ENCODE measurements at regions not wholly inside any gene's neighbourhood (a gene's known extent, or its start where the extent isn't known, plus 50 kb on each side); places are given as distances from the start of the nearest gene placed in this dataset.

DNA sequence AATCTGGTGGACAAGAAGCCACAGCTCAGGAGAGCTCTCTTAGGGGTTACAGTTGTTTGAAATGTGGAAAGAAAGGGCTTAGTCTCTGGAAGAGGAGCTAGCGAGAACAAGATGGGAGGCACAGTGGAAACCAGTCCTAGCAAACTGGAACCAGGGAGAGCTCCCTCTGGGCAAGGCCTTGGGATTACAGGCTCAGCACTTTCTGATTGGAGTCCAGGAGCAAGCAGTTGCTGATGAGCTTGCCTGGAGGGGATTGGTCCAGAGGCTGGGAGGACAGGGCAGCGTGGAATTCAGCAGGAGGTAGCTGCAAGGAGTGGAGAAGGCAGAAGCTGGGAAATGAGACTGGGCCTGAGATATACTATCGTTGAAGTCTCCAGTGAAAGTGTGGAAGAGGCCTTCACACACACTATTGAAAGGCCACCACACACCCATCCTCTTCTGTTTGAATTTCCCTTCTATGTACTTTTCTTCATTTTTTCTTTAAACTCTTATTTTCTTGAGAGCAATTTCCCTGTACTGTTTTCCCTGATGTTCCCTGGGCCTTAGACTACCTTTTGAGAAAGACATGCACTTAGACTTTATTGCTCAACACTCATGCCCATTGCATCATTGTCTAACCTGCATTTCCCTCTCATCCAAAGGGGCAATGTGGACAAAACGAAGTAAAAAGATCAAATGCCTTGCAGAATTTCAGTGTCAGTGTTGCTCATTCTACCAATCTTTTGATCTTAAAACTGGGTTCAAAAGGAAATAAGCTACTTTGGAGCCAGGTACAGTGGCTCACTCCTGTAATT is 57.8 kb upstream of the LANCL2 start:
- Histone ChIP-seq H3K4me1 (ENCODE audit: insufficient read depth) (0 out of 2 replicates have a peak, but pooled peaks cover 3% of the 10 kb centered on the region), H2AFZ (peak overlapping the region; percentile 82; the same call in 1 of the 2 replicates), H3K4me2 (no peak overlapping the region), H3K36me3 (ENCODE audit: insufficient read depth) (no peaks in the 10 kb centered on the region), H3K27me3 (ENCODE audit: insufficient read depth) (no peaks in the 10 kb centered on the region), H4K20me1 (replicated peaks; ENCODE audit: insufficient read depth) (no peaks in the 10 kb centered on the region), H3F3A (replicated peaks; ENCODE audit: low read depth) (no peaks in the 10 kb centered on the region), H3K27ac (ENCODE audit: low read depth) (no peak overlapping the region), H3K9me2 (ENCODE audit: insufficient read depth) (0 out of 2 replicates have a peak, but pooled peaks cover 12% of the 10 kb centered on the region), H3K79me2 (replicated peaks; ENCODE audit: insufficient read depth) (no peaks in the 10 kb centered on the region), H3K4me3 (no peak overlapping the region)
- Mint-ChIP-seq H3K4me1 (peaks cover 15% of the 10 kb centered on the region), H3K36me3 (ENCODE audit: low read depth) (peaks cover 16% of the 10 kb centered on the region), H3K4me3 (no peak overlapping the region), H3K9me3 (peaks cover 27% of the 10 kb centered on the region), H3K27me3 (ENCODE audit: insufficient read depth, low read depth, poor library complexity) (peaks cover 4% of the 10 kb centered on the region), H3K27ac (no peak overlapping the region)
- no peak for TF ChIP-seq POLR2AphosphoS5 (IDR thresholded peaks at IDR 0.05; ENCODE audit: low read depth)
- TF ChIP-seq, protein P1, sequence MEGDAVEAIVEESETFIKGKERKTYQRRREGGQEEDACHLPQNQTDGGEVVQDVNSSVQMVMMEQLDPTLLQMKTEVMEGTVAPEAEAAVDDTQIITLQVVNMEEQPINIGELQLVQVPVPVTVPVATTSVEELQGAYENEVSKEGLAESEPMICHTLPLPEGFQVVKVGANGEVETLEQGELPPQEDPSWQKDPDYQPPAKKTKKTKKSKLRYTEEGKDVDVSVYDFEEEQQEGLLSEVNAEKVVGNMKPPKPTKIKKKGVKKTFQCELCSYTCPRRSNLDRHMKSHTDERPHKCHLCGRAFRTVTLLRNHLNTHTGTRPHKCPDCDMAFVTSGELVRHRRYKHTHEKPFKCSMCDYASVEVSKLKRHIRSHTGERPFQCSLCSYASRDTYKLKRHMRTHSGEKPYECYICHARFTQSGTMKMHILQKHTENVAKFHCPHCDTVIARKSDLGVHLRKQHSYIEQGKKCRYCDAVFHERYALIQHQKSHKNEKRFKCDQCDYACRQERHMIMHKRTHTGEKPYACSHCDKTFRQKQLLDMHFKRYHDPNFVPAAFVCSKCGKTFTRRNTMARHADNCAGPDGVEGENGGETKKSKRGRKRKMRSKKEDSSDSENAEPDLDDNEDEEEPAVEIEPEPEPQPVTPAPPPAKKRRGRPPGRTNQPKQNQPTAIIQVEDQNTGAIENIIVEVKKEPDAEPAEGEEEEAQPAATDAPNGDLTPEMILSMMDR (conservative IDR thresholded peaks at IDR 0.05; ENCODE audit: low read depth in 2 of 2) = peak; percentile 33 to 45
- ATAC-seq (peak; percentile 82), DNase-seq (ENCODE audit: low spot score) (peak; percentile 51)

DNA sequence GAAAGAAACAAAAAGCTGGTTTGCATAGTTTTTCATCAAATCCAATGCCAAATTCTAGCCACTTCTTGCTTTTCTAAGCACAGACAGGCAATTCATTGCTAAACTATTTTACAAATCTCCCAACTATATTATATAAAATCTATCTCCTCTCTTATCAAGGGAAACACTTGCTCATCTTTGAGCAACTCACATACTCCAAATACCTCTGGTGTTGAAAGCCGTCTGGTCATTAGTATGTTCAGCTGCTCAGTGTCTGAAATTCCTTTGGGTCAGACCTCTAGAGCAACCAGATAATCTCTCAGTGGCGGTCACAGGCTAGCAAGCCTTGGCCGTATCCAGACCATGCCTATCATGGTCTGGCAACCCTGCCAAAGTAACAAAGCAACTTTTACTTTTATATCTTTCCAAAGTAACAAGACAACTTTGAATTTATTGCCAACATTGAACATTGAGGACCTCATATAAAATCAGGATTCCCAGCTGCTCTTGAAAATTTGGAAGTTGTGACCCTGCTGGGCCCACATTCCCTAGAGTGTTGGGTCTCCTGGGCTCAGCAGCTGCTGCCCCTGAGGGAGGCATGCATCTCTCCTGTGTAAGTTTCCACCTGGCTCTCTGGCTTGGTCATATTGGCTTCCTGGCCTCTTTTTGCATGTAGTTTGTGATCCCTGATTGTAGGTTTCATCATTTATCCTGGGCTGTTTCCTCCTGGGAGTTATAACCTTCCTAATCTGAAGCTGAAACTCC is 56.8 kb upstream of the LANCL2 start:
- no peak for ATAC-seq
- no peak overlapping the region for H3K27ac ChIP-seq (ENCODE audit: low read depth)
- H3K9me2 ChIP-seq (ENCODE audit: insufficient read depth) = 0 out of 2 replicates have a peak, but pooled peaks cover 15% of the 10 kb centered on the region
- no peaks in the 10 kb centered on the region for H4K20me1 ChIP-seq (replicated peaks; ENCODE audit: insufficient read depth)
- Mint-ChIP-seq H3K36me3 (ENCODE audit: low read depth) (peaks cover 22% of the 10 kb centered on the region), H3K27me3 (ENCODE audit: insufficient read depth, low read depth, poor library complexity) (peaks cover 4% of the 10 kb centered on the region), H3K4me1 (peaks cover 15% of the 10 kb centered on the region), H3K9me3 (peaks cover 37% of the 10 kb centered on the region), H3K4me3 (no peak overlapping the region), H3K27ac (no peak overlapping the region)
- no peak overlapping the region for H3K4me3 ChIP-seq
- H3K4me1 ChIP-seq (ENCODE audit: insufficient read depth) = 0 out of 2 replicates have a peak, but pooled peaks cover 3% of the 10 kb centered on the region
- H3F3A ChIP-seq (replicated peaks; ENCODE audit: low read depth) = no peaks in the 10 kb centered on the region
- 0 out of 2 replicates have a peak overlapping the region, but pooled peaks have one; percentile 57 for H2AFZ ChIP-seq
- H3K27me3 ChIP-seq (ENCODE audit: insufficient read depth) = no peaks in the 10 kb centered on the region
- H3K36me3 ChIP-seq (ENCODE audit: insufficient read depth) = no peaks in the 10 kb centered on the region
- no peaks in the 10 kb centered on the region for H3K79me2 ChIP-seq (replicated peaks; ENCODE audit: insufficient read depth)
- H3K4me2 ChIP-seq = no peak overlapping the region
- DNase-seq (ENCODE audit: low spot score) = no peak
- TF ChIP-seq STAT1 (IDR thresholded peaks at IDR 0.05; ENCODE audit: unreplicated experiment) (no peak), ZNF331 (CRISPR knock-in tag; IDR thresholded peaks at IDR 0.05; ENCODE audit: low read depth) (no peak), POLR2AphosphoS5 (IDR thresholded peaks at IDR 0.05; ENCODE audit: low read depth) (no peak)
- TF ChIP-seq, protein P2, sequence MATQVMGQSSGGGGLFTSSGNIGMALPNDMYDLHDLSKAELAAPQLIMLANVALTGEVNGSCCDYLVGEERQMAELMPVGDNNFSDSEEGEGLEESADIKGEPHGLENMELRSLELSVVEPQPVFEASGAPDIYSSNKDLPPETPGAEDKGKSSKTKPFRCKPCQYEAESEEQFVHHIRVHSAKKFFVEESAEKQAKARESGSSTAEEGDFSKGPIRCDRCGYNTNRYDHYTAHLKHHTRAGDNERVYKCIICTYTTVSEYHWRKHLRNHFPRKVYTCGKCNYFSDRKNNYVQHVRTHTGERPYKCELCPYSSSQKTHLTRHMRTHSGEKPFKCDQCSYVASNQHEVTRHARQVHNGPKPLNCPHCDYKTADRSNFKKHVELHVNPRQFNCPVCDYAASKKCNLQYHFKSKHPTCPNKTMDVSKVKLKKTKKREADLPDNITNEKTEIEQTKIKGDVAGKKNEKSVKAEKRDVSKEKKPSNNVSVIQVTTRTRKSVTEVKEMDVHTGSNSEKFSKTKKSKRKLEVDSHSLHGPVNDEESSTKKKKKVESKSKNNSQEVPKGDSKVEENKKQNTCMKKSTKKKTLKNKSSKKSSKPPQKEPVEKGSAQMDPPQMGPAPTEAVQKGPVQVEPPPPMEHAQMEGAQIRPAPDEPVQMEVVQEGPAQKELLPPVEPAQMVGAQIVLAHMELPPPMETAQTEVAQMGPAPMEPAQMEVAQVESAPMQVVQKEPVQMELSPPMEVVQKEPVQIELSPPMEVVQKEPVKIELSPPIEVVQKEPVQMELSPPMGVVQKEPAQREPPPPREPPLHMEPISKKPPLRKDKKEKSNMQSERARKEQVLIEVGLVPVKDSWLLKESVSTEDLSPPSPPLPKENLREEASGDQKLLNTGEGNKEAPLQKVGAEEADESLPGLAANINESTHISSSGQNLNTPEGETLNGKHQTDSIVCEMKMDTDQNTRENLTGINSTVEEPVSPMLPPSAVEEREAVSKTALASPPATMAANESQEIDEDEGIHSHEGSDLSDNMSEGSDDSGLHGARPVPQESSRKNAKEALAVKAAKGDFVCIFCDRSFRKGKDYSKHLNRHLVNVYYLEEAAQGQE (IDR thresholded peaks at IDR 0.05; ENCODE audit: unreplicated experiment) = no peak
- TF ChIP-seq, protein P3, sequence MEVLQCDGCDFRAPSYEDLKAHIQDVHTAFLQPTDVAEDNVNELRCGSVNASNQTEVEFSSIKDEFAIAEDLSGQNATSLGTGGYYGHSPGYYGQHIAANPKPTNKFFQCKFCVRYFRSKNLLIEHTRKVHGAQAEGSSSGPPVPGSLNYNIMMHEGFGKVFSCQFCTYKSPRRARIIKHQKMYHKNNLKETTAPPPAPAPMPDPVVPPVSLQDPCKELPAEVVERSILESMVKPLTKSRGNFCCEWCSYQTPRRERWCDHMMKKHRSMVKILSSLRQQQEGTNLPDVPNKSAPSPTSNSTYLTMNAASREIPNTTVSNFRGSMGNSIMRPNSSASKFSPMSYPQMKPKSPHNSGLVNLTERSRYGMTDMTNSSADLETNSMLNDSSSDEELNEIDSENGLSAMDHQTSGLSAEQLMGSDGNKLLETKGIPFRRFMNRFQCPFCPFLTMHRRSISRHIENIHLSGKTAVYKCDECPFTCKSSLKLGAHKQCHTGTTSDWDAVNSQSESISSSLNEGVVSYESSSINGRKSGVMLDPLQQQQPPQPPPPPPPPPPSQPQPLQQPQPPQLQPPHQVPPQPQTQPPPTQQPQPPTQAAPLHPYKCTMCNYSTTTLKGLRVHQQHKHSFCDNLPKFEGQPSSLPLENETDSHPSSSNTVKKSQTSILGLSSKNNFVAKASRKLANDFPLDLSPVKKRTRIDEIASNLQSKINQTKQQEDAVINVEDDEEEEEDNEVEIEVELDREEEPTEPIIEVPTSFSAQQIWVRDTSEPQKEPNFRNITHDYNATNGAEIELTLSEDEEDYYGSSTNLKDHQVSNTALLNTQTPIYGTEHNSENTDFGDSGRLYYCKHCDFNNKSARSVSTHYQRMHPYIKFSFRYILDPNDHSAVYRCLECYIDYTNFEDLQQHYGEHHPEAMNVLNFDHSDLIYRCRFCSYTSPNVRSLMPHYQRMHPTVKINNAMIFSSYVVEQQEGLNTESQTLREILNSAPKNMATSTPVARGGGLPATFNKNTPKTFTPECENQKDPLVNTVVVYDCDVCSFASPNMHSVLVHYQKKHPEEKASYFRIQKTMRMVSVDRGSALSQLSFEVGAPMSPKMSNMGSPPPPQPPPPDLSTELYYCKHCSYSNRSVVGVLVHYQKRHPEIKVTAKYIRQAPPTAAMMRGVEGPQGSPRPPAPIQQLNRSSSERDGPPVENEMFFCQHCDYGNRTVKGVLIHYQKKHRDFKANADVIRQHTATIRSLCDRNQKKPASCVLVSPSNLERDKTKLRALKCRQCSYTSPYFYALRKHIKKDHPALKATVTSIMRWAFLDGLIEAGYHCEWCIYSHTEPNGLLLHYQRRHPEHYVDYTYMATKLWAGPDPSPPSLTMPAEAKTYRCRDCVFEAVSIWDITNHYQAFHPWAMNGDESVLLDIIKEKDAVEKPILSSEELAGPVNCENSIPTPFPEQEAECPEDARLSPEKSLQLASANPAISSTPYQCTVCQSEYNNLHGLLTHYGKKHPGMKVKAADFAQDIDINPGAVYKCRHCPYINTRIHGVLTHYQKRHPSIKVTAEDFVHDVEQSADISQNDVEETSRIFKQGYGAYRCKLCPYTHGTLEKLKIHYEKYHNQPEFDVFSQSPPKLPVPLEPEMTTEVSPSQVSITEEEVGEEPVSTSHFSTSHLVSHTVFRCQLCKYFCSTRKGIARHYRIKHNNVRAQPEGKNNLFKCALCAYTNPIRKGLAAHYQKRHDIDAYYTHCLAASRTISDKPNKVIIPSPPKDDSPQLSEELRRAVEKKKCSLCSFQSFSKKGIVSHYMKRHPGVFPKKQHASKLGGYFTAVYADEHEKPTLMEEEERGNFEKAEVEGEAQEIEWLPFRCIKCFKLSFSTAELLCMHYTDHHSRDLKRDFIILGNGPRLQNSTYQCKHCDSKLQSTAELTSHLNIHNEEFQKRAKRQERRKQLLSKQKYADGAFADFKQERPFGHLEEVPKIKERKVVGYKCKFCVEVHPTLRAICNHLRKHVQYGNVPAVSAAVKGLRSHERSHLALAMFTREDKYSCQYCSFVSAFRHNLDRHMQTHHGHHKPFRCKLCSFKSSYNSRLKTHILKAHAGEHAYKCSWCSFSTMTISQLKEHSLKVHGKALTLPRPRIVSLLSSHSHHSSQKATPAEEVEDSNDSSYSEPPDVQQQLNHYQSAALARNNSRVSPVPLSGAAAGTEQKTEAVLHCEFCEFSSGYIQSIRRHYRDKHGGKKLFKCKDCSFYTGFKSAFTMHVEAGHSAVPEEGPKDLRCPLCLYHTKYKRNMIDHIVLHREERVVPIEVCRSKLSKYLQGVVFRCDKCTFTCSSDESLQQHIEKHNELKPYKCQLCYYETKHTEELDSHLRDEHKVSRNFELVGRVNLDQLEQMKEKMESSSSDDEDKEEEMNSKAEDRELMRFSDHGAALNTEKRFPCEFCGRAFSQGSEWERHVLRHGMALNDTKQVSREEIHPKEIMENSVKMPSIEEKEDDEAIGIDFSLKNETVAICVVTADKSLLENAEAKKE (CRISPR knock-in tag; IDR thresholded peaks at IDR 0.05) = no peak
